ENCODE measurements at regions not wholly inside any gene's neighbourhood (a gene's known extent, or its start where the extent isn't known, plus 50 kb on each side); places are given as distances from the start of the nearest gene placed in this dataset.

- TF ChIP-seq CTCF (IDR thresholded peaks at IDR 0.05): no peak
- no peak for TF ChIP-seq EZH2 (IDR thresholded peaks at IDR 0.05; ENCODE audit: borderline replicate concordance, insufficient read depth, low read depth, low read length, poor library complexity, severe bottlenecking)
Observed at GRCh38 chr14:28196878-28197277, 569.7 kb upstream of the FOXG1 start.
